ENCODE measurements at regions not wholly inside any gene's neighbourhood (a gene's known extent, or its start where the extent isn't known, plus 50 kb on each side); places are given as distances from the start of the nearest gene placed in this dataset.

GRCh38 chr15:62498278-62498677 is 333.2 kb upstream of the C2CD4B start:
- Mint-ChIP-seq H3K27me3 (peaks cover 2% of the 10 kb centered on the region), H3K4me1 (no peaks in the 10 kb centered on the region), H3K36me3 (ENCODE audit: low read depth) (no peaks in the 10 kb centered on the region), H3K9me3 (no peaks in the 10 kb centered on the region), H3K4me3 (no peak overlapping the region), H3K27ac (no peak overlapping the region)
- TF ChIP-seq CTCF (IDR thresholded peaks at IDR 0.05) = no peak
- intact Hi-C loops (cut with micrococcal nuclease) = no loop called here
- DNase-seq (no peak), ATAC-seq (ENCODE audit: low read depth) (no peak)
- ChIA-PET POLR2A (no interaction called here), CTCF (no interaction called here)

- DNase-seq (no peak), ATAC-seq (ENCODE audit: low read depth) (no peak)
- Mint-ChIP-seq H3K27ac (no peak overlapping the region), H3K4me1 (no peaks in the 10 kb centered on the region), H3K36me3 (ENCODE audit: low read depth) (no peaks in the 10 kb centered on the region), H3K27me3 (peaks cover 2% of the 10 kb centered on the region), H3K9me3 (no peaks in the 10 kb centered on the region), H3K4me3 (no peak overlapping the region)
- no peak for TF ChIP-seq CTCF (IDR thresholded peaks at IDR 0.05)
- POLR2A ChIA-PET = no interaction called here
- intact Hi-C loops (cut with micrococcal nuclease) = no loop called here
- CTCF ChIA-PET = no interaction called here
Observed at GRCh38 chr15:62498712-62499111, 333.6 kb upstream of the C2CD4B start.

- Mint-ChIP-seq H3K4me1 (no peaks in the 10 kb centered on the region), H3K36me3 (ENCODE audit: low read depth) (no peaks in the 10 kb centered on the region), H3K9me3 (no peaks in the 10 kb centered on the region), H3K27me3 (peaks cover 2% of the 10 kb centered on the region), H3K27ac (no peak overlapping the region), H3K4me3 (no peak overlapping the region)
- intact Hi-C loops (cut with micrococcal nuclease) = no loop called here
- POLR2A ChIA-PET = no interaction called here
- no peak for ATAC-seq (ENCODE audit: low read depth)
- CTCF ChIA-PET = no interaction called here
- no peak for DNase-seq
- TF ChIP-seq CTCF (IDR thresholded peaks at IDR 0.05) = no peak
Observed at GRCh38 chr15:62500325-62500724, 335.2 kb upstream of the C2CD4B start.

- no peak overlapping the region for H3K4me3 Mint-ChIP-seq
- ATAC-seq (ENCODE audit: low read depth) (no peak), DNase-seq (no peak)
- no peaks in the 10 kb centered on the region for H3K36me3 Mint-ChIP-seq (ENCODE audit: low read depth)
- no peak for TF ChIP-seq CTCF (IDR thresholded peaks at IDR 0.05)
- H3K27me3 Mint-ChIP-seq = peaks cover 2% of the 10 kb centered on the region
- H3K9me3 Mint-ChIP-seq = no peaks in the 10 kb centered on the region
- ChIA-PET POLR2A (no interaction called here), CTCF (no interaction called here)
- no peaks in the 10 kb centered on the region for H3K4me1 Mint-ChIP-seq
- intact Hi-C loops (cut with micrococcal nuclease) = no loop called here
- no peak overlapping the region for H3K27ac Mint-ChIP-seq
Observed at GRCh38 chr15:62502451-62502850, 337.4 kb upstream of the C2CD4B start.

GRCh38 chr15:62503451-62503850 is 338.4 kb upstream of the C2CD4B start:
- intact Hi-C loops (cut with micrococcal nuclease) = no loop called here
- no peak for TF ChIP-seq CTCF (IDR thresholded peaks at IDR 0.05)
- H3K9me3 Mint-ChIP-seq = no peaks in the 10 kb centered on the region
- no peaks in the 10 kb centered on the region for H3K36me3 Mint-ChIP-seq (ENCODE audit: low read depth)
- no peak overlapping the region for H3K4me3 Mint-ChIP-seq
- CTCF ChIA-PET = no interaction called here
- no peaks in the 10 kb centered on the region for H3K4me1 Mint-ChIP-seq
- POLR2A ChIA-PET = no interaction called here
- no peak for ATAC-seq (ENCODE audit: low read depth)
- no peak overlapping the region for H3K27ac Mint-ChIP-seq
- H3K27me3 Mint-ChIP-seq = peaks cover 2% of the 10 kb centered on the region
- no peak for DNase-seq
